ENCODE measurements at regions not wholly inside any gene's neighbourhood (a gene's known extent, or its start where the extent isn't known, plus 50 kb on each side); places are given as distances from the start of the nearest gene placed in this dataset.
"Not testable (repeated sequence)": the region's sequence is repeated elsewhere in the genome, so short reads cannot be mapped to it uniquely, and the experiment has no call there.

- not testable (repeated sequence) for DNase-seq
Observed at GRCh38 chr2:111320965-111321364, 200.3 kb downstream of the BCL2L11 start.

DNA sequence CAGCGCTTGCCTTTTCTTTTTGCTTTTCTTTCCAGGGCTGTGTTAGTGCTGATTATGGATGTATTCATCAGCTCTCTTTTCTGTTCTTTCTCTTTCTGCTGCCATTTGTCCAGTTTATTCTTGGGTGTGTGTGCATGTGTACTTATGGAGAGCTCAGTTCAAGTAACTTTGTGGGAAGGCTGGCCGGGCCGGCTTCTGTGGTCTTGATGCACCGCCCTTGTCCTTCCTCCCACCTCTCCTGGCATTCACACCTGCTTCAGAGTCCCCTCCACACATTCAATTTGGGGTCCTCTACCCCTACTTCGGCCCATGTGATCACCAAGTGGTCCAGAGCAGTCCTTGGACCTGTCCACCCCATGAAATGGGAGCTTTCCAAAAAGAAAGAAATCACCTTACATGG is 202.7 kb downstream of the BCL2L11 start:
- not testable (repeated sequence) for DNase-seq

GRCh38 chr2:111327726-111328125 is 207.0 kb downstream of the BCL2L11 start:
- DNase-seq: not testable (repeated sequence)

DNA sequence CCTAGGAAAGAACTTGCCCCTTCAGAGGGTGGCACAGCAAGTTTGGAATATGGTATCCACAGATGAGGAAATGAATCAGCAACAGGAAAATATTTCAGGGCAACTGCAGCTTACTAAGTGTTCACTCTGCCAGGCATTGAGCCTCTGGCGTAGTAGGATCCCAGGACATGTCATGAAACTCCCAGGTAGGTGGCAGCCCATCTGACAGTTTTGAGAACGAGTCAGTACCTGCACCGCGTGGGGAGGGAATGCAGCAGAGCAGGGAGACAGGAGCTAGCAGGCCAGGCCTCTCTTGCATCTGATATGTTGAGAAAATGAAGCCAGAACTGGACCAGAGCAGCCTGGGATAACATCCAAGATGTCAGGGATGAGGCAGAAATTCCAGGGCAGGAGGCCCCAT is 208.6 kb downstream of the BCL2L11 start:
- DNase-seq: not testable (repeated sequence)

- not testable (repeated sequence) for DNase-seq
Observed at GRCh38 chr2:111331099-111331724, 210.5 kb downstream of the BCL2L11 start.

DNA sequence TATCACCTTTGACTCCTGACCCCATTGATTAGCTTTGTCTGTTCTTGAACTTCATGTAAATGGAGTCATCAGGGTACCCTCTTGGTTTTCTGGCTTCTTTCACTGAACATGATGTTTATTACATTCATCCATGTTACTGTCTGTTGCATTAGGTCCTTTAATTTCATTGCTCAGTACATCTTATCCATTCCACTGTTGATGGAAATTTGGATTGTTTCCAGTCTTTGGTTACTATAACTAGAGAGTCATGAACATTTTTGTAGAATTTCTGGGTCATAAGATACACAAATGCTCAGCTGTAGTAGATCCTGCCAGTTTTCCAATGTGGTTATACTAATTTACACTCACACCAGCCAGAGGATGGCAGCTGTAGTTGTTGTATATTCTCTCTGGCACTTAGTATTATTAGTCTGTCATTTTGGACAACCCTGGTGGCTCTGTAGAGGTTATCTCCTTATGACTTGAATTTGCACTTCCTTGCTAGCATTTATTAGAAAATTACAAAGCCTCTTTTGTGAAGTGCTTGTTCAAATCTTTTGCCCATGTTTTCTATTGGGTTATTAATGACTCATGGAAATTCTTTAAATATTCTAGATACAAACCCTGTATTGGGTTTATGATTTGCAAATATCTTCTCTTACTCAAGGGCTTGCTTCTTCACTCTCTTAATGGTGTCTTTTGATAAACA is 214.7 kb downstream of the BCL2L11 start:
- DNase-seq: not testable (repeated sequence)

GRCh38 chr2:111338474-111338873 is 217.8 kb downstream of the BCL2L11 start:
- not testable (repeated sequence) for DNase-seq

- not testable (repeated sequence) for DNase-seq
Observed at GRCh38 chr2:111339476-111339875, 218.8 kb downstream of the BCL2L11 start.

GRCh38 chr2:111344590-111344989 is 223.9 kb downstream of the BCL2L11 start:
- not testable (repeated sequence) for DNase-seq

DNA sequence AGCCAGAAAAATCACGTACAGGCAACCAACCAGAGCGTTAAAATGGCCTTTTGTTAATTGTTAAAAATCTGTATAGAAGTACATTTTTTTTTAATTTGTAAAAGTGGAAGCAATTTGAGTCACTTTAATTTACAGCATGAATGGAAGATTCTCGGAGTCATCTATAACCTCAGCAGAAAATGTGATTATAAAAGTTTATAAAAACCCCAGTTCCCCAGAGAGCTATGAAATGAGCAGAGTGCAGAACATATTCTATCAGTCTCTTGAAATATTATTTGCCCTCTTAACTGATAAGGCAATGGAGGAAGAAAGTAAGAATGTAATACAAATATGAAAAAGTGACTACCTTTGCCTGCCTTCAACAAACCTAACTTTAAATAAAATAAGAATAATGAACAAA is 224.7 kb downstream of the BCL2L11 start:
- DNase-seq: not testable (repeated sequence)

GRCh38 chr2:111346018-111346930 is 225.6 kb downstream of the BCL2L11 start:
- DNase-seq: not testable (repeated sequence)

DNA sequence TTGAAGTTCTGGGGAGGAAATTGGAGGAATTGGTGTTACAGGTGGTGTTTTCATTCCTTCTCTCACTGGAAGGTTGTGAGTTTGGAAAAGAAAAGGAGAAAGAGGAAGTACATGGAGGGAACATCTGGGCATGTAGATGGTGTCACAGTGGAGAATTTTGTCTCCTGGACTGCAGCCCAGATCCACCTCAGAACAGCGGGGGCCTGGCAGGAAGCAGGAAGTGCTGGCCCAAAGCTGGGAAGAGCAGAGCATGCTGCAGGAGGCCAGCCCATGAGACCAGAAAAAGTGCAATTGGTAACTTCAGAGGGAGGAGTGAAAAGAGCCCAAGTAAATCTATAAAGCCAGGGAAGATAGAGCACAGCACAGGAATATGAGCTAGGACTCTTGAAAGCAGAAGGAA is 227.0 kb downstream of the BCL2L11 start:
- DNase-seq: not testable (repeated sequence)

- not testable (repeated sequence) for DNase-seq
Observed at GRCh38 chr2:111348316-111348715, 227.6 kb downstream of the BCL2L11 start.

DNA sequence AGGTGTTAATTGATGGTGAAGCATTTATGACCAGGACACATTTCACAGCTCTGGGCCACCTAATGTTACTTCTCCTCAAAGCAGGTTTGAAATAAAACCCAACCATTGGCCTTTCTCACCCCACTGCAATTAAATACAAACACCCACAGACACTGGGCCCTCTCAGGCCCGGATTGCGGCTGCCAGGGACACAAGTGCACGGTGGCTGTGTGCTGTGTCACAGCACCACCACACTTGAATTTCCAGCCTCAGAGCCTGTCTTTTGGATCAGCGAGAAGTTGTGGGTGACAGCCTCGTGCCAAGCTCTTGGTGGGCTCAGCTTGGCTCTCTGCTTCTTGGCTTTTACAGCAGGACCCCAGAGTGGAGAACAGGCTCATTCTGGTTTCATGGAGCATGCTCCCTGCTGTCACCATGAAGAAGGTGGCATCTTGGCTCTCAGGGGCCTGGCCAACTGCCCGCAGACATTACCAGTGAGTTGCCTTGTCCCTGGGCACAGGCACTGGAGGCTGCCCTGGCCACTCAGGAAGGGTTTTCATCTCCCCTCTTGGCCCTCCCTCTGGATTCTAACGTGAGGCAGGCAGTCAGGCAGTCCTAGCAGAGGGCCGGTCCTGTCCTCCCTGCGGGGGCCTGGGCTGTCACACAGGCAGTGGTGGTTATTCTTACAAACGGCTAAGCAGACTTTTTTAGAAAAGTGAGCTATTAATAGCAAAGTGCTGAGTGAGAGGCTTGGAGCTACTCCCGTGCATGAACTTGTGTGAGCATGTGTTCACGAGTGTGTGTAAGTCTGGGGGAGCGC is 234.5 kb downstream of the BCL2L11 start:
- DNase-seq: not testable (repeated sequence)

DNA sequence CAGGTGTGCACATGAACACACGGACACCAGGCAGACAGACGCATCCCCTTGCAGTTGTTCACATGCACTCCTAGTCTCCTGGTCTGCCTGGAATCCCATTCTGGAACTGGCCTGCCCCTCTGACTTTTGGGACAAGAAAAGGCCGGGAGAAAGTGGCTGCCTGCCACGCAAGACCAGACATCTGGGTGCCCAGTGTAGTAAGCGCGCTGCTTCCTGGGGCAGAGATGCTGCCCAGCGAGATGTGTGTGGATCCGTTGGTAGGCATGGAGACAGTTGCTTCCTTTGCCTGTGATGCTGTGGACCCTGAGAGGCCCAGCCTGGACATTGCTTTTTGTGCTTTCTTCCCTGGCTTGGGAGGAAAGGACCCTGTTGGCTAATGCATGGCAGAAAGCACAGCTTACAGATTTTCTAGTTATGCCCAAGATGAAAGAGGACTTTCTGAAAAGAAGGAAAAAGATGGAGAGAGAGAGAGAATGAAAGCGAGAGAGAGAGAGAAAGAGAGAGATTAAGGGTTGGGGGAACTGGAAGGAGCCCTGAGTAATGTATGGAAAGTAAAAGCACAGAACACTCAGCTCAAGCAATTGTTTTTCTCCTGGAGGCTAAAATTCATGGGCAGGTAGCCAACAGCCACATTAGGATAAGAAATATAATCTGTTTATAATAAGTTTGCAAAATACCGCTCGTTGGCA is 235.3 kb downstream of the BCL2L11 start:
- DNase-seq: not testable (repeated sequence)

DNA sequence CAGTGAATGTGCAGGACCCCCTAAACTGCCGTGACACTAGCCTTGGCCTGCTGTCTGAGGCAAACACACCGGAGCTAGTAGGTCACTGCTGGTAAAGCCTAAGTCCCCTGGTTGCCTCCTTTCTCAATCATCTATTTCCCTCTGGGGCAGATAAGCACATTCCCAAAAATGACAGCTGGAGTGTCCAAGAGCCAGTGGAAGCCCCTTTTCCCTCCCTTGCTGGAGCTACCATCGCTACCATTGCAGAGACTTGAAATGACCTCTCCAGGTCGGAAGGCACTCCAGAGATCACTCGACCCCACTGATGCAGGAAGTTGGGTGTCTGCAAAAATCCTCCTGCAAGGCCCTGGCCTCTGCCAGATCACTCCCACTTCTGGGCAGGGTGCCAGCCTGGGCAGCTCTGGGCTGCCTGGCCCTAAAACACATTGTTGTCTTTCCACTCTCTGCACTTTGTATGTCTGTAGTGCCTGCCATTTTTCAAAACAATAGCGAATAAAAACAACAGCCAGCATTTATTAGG is 235.9 kb downstream of the BCL2L11 start:
- not testable (repeated sequence) for DNase-seq

GRCh38 chr2:111365986-111366640 is 245.4 kb downstream of the BCL2L11 start:
- DNase-seq: not testable (repeated sequence)

GRCh38 chr2:111366641-111367029 is 245.9 kb downstream of the BCL2L11 start:
- not testable (repeated sequence) for DNase-seq

GRCh38 chr2:111367080-111367479 is 246.4 kb downstream of the BCL2L11 start:
- DNase-seq: not testable (repeated sequence)

GRCh38 chr2:111367871-111368270 is 247.2 kb downstream of the BCL2L11 start:
- not testable (repeated sequence) for DNase-seq

DNA sequence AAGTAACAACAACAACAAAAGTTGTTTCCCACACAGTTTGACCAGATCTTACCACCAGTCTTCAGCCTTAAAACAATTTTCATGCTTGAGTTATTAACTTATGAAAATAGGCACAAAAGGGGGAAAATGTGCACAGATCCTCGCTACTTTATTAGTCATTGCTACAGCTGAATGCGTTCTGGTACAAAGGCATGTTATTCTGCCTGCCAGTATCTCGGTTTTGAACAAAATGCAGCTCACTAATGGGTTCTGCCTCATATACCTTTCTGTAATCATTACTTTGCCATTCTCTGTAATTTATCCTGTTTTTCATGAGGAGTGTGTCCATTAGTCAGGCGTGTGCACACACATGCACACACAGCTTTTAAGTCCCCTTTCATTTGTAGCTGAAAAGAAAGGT is 247.6 kb downstream of the BCL2L11 start:
- not testable (repeated sequence) for DNase-seq

Data from NCI-H748 treated with DMSO at 0.1 percent for 48 hours (cell line).